HG03460 (cell line): ENCODE measurements at regions not wholly inside any gene's neighbourhood (a gene's known extent, or its start where the extent isn't known, plus 50 kb on each side); places are given as distances from the start of the nearest gene placed in this dataset.
"Not testable (repeated sequence)": the region's sequence is repeated elsewhere in the genome, so short reads cannot be mapped to it uniquely, and the experiment has no call there.

Experiments used
- ATAC-seq: cut with Tn5 transposase; IDR thresholded peaks from one replicate; pipeline ENCODE4 v1.9.1; 2021; ENCODE audit not compliant: unreplicated experiment

DNA sequence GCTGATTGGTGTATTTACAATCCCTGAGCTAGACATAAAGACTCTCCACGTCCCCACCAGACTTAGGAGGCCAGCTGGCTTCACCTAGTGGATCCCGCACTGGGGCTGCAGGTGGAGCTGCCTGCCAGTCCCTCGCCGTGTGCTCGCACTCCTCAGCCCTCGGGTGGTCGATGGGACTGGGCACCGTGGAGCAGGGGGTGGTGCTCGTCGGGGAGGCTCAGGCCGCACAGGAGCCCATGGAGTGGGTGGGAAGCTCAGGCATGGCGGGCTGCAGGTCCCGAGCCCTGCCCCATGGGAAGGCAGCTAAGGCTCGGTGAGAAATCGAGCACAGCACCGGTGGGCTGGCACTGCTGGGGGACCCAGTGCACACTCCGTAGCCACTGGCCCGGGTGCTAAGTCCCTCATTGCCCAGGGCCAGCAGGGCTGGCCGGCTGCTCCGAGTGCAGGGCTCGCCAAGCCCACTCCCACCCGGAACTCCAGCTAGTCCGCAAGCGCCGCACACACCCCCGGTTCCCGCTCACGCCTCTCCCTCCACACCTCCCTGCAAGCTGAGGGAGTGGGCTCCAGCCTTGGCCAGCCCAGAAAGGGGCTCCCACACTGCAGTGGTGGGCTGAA lies 1441.2 kb upstream of the ACVR2A start:
- ATAC-seq: not testable (repeated sequence)

GRCh38 chr2:146392631-146393030 lies 1452.2 kb upstream of the ACVR2A start:
- ATAC-seq: no peak

- ATAC-seq: no peak
Measured at GRCh38 chr2:146392186-146392585, 1452.6 kb upstream of the ACVR2A start.

DNA sequence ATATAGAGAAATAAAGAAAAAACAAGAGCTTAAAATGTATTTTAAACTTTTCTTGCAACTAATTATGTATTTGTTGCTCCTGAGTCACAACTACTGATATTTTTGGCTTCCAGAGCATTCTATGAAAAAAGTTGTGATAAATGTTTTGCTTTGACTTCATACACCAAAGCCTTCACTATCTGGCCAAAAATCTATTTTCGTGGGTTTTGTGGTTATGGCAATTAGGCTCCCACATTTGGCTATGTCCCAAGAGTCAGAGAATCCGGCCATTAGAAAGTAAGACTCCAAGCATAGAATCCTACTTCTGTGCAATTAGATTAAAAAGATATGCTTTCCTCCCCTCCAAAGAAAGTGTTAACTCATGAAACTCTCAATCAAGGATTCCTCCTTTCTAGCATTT lies 1456.1 kb upstream of the ACVR2A start:
- no peak for ATAC-seq

DNA sequence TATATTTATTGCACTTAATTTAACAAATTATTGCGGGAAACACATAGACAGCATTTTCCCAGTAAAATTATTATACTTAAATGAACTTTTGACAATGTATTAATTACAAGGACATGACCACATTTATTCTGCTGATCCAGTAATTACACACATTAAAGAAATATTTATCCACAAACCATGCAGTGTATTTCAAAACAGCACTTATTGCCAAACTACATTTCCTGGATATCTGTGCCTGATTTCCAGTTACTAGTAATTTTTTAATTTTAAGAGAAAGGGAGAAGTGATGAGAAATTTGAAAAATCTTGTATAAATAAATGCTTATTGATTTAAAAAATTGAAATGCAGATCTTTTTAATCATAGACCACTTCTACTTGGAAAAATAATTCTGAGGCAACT lies 1458.7 kb upstream of the ACVR2A start:
- ATAC-seq: no peak

DNA sequence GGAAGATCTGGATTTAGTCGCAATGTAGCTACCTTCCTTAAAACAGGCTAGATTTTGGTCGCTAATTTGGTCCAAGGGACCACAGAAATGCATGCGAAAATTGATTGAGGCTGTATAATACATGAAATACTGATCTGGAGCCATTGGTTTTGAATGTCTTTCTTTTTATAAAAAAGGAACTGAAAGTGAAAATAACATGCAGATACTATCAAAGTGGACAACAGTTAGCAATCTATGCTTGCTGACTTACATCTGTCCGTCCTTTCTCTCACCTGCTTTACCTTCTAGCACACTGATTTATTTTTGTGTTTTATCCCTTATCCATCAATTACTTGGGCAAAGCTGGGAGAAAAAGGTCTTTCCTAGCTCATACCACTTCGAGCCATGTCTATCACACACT lies 1459.8 kb upstream of the ACVR2A start:
- no peak for ATAC-seq

GRCh38 chr2:146376511-146377064 lies 1468.2 kb upstream of the ACVR2A start:
- ATAC-seq: no peak

DNA sequence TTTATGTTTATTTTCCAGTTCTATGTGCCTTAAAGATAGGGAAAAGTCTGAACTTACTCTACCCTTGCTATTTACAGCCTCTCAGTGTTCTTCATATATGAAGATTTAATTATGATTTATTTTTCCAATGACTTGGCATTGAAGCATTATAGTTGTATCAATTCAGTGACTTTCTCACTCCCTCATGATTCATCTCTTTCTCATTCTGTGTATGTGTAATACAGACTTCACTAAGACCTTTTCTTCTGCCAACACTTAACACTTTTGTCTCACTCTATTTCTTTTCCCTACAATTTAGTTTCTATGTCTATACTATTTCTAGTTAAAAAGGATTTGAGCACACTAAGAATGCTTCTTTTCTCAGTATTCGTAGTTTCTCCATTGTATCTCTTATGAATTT lies 1470.3 kb upstream of the ACVR2A start:
- ATAC-seq: no peak

- ATAC-seq: not testable (repeated sequence)
Measured at GRCh38 chr2:146371364-146371763, 1473.5 kb upstream of the ACVR2A start.

GRCh38 chr2:146370826-146371225 lies 1474.0 kb upstream of the ACVR2A start:
- ATAC-seq: no peak

- no peak for ATAC-seq
Measured at GRCh38 chr2:146366276-146366675, 1478.6 kb upstream of the ACVR2A start.

DNA sequence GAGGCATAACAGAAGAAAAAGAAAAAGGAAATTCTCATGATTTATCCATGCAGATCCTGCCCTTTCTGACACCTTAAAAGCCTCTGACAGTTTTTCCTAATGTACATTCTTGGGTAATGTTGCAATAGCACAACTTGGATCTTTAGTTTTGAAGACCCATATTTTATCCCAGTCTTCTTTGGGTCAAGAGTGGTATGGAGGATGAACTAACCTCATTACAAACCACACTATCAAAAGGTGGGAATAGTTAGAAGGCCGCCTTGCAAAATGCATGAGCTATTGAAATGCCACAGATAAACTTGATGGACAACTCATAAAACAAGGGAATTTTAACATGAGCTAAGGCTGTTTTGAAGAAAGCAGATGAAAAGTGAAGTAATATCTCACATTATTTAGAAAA lies 1479.8 kb upstream of the ACVR2A start:
- no peak for ATAC-seq

- no peak for ATAC-seq
Measured at GRCh38 chr2:146363731-146364130, 1481.1 kb upstream of the ACVR2A start.

DNA sequence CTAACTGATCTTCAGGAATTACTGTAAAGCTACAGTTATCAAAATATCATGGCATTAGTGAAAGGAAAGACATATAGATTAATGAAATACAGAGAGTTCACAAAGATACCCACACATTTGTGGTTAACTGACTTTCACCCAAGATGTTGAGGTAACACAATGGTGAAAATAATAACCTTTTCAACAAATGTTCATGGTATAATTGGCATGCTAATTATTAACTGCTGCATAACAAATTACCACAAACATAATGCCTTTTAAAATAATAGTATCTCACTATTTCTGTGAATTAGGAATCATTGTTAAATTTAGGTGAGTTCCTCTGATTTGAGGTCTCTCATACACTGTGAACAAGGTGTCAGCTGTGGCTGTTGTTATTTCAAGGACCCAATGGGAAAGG lies 1493.1 kb upstream of the ACVR2A start:
- no peak for ATAC-seq

DNA sequence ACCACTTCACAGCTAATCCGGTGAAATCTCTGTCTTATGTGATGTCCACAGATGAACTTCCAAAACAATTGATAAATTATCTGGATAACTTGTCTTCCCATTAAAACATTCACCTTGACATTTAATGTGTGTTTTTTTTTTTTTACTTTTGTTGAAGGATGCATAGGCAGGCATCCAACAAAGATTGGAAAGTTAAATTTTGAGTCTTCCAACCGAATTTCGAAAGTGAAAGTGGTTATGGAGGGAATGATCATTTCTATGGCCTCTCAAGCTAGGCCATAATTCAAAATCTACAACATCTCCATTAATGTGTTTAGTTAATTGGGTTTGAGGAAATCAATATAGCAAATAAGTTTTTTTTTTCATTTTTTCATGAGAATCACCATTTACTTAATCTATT lies 1495.5 kb upstream of the ACVR2A start:
- ATAC-seq: no peak

DNA sequence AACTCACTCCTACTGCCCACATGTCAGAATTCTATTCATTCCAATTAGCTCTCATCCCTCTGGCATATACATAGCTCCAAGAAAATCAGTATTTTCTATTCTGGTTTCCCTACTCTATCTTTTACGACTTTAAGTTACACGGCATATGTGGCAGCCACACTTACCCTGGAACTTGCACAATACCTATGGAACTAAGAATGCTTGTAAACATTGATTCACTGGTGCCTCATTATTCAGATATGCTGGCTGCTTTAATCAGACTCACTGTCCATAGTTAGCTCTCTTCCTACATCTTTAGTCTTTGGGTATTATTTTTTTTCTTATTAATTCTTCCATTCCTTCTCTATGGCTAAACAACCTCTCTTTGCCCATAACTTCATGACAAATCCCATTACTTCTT lies 1519.9 kb upstream of the ACVR2A start:
- ATAC-seq: no peak

DNA sequence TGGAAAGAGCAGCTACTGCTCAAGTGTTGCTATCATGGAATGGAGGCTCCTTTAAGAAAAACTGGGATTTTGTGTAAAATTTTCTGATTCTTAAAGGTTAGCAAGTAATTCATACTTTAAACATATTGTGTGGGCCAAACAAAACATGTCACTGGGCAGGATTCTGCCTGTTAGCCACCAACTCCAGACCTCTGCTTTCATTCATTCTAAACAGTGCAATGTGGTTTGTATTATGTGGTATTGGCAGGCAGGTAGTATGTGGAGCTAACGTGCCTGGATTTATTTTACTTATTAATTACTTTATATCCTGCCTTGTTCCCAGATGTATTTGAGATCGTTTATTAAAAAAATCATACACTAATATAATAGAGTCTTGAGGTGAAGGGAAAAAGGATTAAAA lies 1521.3 kb upstream of the ACVR2A start:
- ATAC-seq: no peak

DNA sequence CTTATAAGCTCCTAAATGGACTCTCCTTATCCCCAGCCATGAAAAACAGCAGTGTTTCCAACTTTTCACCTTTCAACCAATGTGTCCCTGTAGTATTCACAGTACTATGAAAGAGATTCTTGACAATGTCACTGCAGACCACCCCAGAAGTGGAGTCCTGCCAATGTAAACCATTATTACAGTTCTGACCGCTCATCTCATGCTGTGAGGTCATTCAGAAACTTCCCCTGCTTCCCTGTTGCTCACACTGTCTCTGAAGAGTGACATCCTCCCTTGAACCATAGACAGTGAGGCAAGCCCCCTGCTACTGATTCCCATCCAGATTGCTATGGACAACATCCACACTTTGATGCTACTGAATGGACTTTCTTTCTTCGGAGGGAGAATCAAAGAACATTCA lies 1523.7 kb upstream of the ACVR2A start:
- no peak for ATAC-seq

- no peak for ATAC-seq
Measured at GRCh38 chr2:146317959-146318358, 1526.9 kb upstream of the ACVR2A start.

- ATAC-seq: no peak
Measured at GRCh38 chr2:146312899-146313298, 1531.9 kb upstream of the ACVR2A start.

DNA sequence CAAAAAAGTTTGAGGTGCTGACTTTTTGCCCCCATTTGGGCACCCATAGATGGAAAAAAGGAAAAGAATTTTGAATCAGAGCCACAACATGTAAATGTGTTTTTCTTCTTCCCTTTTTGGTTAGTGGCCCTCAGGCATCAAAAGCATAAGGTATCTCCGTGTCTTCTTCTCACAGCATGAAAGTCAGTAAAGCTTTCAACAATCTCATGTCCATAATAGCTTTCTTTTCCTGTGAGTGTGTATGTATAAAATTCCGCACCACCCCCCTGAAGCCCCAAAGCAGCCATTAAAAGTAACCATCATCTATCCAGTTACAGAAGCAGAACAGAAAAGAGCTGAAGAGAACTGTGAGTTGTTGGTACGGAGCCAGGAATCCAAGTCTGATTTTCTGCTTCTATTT lies 1539.7 kb upstream of the ACVR2A start:
- ATAC-seq: no peak

DNA sequence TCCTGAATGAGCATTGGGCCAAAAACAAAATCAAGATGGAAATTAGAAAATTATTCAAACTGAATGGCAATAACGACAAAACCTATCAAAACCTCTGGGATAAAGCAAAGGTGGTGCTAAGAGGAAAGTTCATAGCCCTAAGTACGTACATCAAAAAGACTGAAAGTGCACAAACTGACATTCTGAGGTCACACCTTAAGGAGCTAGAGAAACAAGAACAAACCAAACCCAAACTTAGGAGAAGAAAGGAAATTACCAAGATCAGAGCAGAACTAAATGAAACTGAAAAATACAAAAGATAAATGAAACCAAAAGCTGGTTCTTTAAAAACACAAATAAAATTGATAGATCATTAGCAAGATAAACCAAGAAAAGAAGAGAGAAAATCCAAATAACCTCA lies 1543.5 kb upstream of the ACVR2A start:
- ATAC-seq: no peak

- no peak for ATAC-seq
Measured at GRCh38 chr2:146295080-146295670, 1549.7 kb upstream of the ACVR2A start.
